Right ventricle myocardium inferior (tissue), 1 donor: ENCODE measurements at regions not wholly inside any gene's neighbourhood (a gene's known extent, or its start where the extent isn't known, plus 50 kb on each side); places are given as distances from the start of the nearest gene placed in this dataset.
"Not testable (repeated sequence)": the region's sequence is repeated elsewhere in the genome, so short reads cannot be mapped to it uniquely, and the experiment has no call there.

Experiments
- ATAC-seq: fragments of 200-7000 bp; cut with Tn5 transposase; one replicate; pipeline ENCODE4 v1.9.1; 2020; ENCODE audit warnings: mild to moderate bottlenecking, moderate library complexity
- DNase-seq: peaks from one replicate; pipeline ENCODE4 v3.0.0; 2021; ENCODE audit errors: missing footprints
- intact Hi-C: fragments of 100-400 bp; cut with DNase I; formaldehyde crosslinking; loops from one replicate; pipeline ENCODE4 v1.11.0; 2022
- donor health status: DM: no; HTN: yes; CAD: no; lungs with severe emphysema.

- intact Hi-C loops = no loop called here
- DNase-seq (no peak), ATAC-seq (no peak)
Measured at GRCh38 chr3:33919312-33920120, 121.1 kb downstream of the PDCD6IP start.

- DNase-seq (no peak), ATAC-seq (no peak)
- intact Hi-C loops = no loop called here
Measured at GRCh38 chr3:33920511-33920910, 122.1 kb downstream of the PDCD6IP start.

- no peak for ATAC-seq
- intact Hi-C loops = no loop called here
Measured at GRCh38 chr3:33921608-33922007, 123.2 kb downstream of the PDCD6IP start.

GRCh38 chr3:33926998-33927605 lies 128.7 kb downstream of the PDCD6IP start:
- no peak for DNase-seq
- ATAC-seq = no peak

More at GRCh38 chr3:33921608-33922007, 123.2 kb downstream of the PDCD6IP start:
- DNase-seq = no peak

GRCh38 chr3:33929813-33930212 lies 131.4 kb downstream of the PDCD6IP start:
- intact Hi-C loops = no loop called here
- DNase-seq (no peak), ATAC-seq (no peak)

More at GRCh38 chr3:33926998-33927605, 128.7 kb downstream of the PDCD6IP start:
- intact Hi-C loops = no loop called here

GRCh38 chr3:33931512-33931911 lies 133.1 kb downstream of the PDCD6IP start:
- ATAC-seq (no peak), DNase-seq (no peak)
- intact Hi-C loops = no loop called here

GRCh38 chr3:33932010-33932764 lies 133.8 kb downstream of the PDCD6IP start:
- intact Hi-C loops = no loop called here
- DNase-seq (no peak), ATAC-seq (no peak)

GRCh38 chr3:33936171-33936920 lies 137.9 kb downstream of the PDCD6IP start:
- DNase-seq (no peak), ATAC-seq (no peak)
- intact Hi-C loops = no loop called here

- DNase-seq (no peak), ATAC-seq (no peak)
- intact Hi-C loops = no loop called here
Measured at GRCh38 chr3:33936921-33937525, 138.6 kb downstream of the PDCD6IP start.

- no peak for DNase-seq
- no peak for ATAC-seq
- intact Hi-C loops = no loop called here
Measured at GRCh38 chr3:33937628-33938027, 139.2 kb downstream of the PDCD6IP start.

GRCh38 chr3:33940149-33940548 lies 141.7 kb downstream of the PDCD6IP start:
- DNase-seq = no peak
- intact Hi-C loops = no loop called here
- ATAC-seq = no peak

- DNase-seq (no peak), ATAC-seq (no peak)
- intact Hi-C loops = no loop called here
Measured at GRCh38 chr3:33940736-33941135, 142.3 kb downstream of the PDCD6IP start.

GRCh38 chr3:33941804-33942203 lies 143.4 kb downstream of the PDCD6IP start:
- ATAC-seq = no peak
- no peak for DNase-seq
- intact Hi-C loops = no loop called here

- ATAC-seq = no peak
- DNase-seq = no peak
- intact Hi-C loops = no loop called here
Measured at GRCh38 chr3:33942483-33943150, 144.2 kb downstream of the PDCD6IP start.

- intact Hi-C loops = no loop called here
- ATAC-seq (no peak), DNase-seq (no peak)
Measured at GRCh38 chr3:33943277-33943676, 144.8 kb downstream of the PDCD6IP start.

- ATAC-seq, DNase-seq, intact Hi-C loops: not testable (repeated sequence)
Measured at GRCh38 chr3:33946612-33947011, 148.2 kb downstream of the PDCD6IP start.

GRCh38 chr3:33947272-33948195 lies 149.1 kb downstream of the PDCD6IP start:
- ATAC-seq = no peak
- intact Hi-C loops = no loop called here
- no peak for DNase-seq
